Neural progenitor cell (in vitro differentiated cells): ENCODE measurements at regions not wholly inside any gene's neighbourhood (a gene's known extent, or its start where the extent isn't known, plus 50 kb on each side); places are given as distances from the start of the nearest gene placed in this dataset.

ENCODE experiments used
- DNase-seq: peaks from one replicate; pipeline ENCODE4 v3.0.0-alpha.2; 2016; ENCODE audit warnings: low spot score
- H2AFZ ChIP-seq: fragments of 200-600 bp; sonication (generic); replicated peaks from 2 replicates; pipeline ENCODE4 v1.6.1; 2016; ENCODE audit warnings: antibody characterized with exemption
- H3F3A ChIP-seq: fragments of 200-600 bp; sonication (generic); 2 replicates; pipeline ENCODE4 v1.6.1; 2016; ENCODE audit warnings: antibody characterized with exemption, low read depth
- H3K27ac ChIP-seq: fragments of 200-600 bp; sonication (generic); 2 replicates; pipeline ENCODE4 v1.5.1; 2016; ENCODE audit warnings: mild to moderate bottlenecking
- H3K27me3 ChIP-seq: fragments of 200-600 bp; sonication (generic); 2 replicates; pipeline ENCODE4 v1.6.1; 2016; ENCODE audit warnings: mild to moderate bottlenecking, moderate library complexity
- H3K36me3 ChIP-seq: fragments of 200-600 bp; sonication (generic); 2 replicates; pipeline ENCODE4 v1.5.1; 2016
- H3K4me1 ChIP-seq: fragments of 200-600 bp; sonication (generic); 2 replicates; pipeline ENCODE4 v1.6.1; 2016; ENCODE audit warnings: mixed run types
- H3K4me2 ChIP-seq: fragments of 200-600 bp; sonication (generic); 2 replicates; pipeline ENCODE4 v1.6.1; 2016
- H3K4me3 ChIP-seq: fragments of 200-600 bp; sonication (generic); 2 replicates; pipeline ENCODE4 v1.5.1; 2016
- H3K79me2 ChIP-seq: fragments of 200-600 bp; sonication (generic); 2 replicates; pipeline ENCODE4 v1.6.1; 2016; ENCODE audit warnings: low read depth
- H3K9ac ChIP-seq: fragments of 200-600 bp; sonication (generic); 2 replicates; pipeline ENCODE4 v1.6.1; 2016
- H3K9me3 ChIP-seq: fragments of 200-600 bp; sonication (generic); 2 replicates; pipeline ENCODE4 v1.5.1; 2016; ENCODE audit warnings: low read depth
- H4K20me1 ChIP-seq: fragments of 200-600 bp; sonication (generic); 2 replicates; pipeline ENCODE4 v1.6.1; 2016; ENCODE audit warnings: low read depth
- H3K27ac Mint-ChIP-seq: 3 replicates; pipeline ENCODE4 v1.8.0; 2021; ENCODE audit warnings: mixed read lengths
- H3K27me3 Mint-ChIP-seq: 2 replicates; pipeline ENCODE4 v1.8.0; 2022; ENCODE audit warnings: low read depth, mild to moderate bottlenecking, inconsistent platforms, moderate library complexity, mixed read lengths; ENCODE audit not compliant: insufficient read depth
- H3K36me3 Mint-ChIP-seq: 3 replicates; pipeline ENCODE4 v1.8.0; 2021; ENCODE audit warnings: mixed read lengths
- H3K4me1 Mint-ChIP-seq: 3 replicates; pipeline ENCODE4 v1.8.0; 2021; ENCODE audit warnings: mixed read lengths
- H3K4me3 Mint-ChIP-seq: 3 replicates; pipeline ENCODE4 v1.8.0; 2021; ENCODE audit warnings: mild to moderate bottlenecking, moderate library complexity, mixed read lengths
- H3K9me3 Mint-ChIP-seq: 3 replicates; pipeline ENCODE4 v1.8.0; 2020; ENCODE audit warnings: mixed read lengths
- EZH2 ChIP-seq: fragments of 200-600 bp; sonication (generic); IDR thresholded peaks from 2 replicates; pipeline ENCODE4 v1.6.1; 2017; ENCODE audit warnings: antibody characterized with exemption, mild to moderate bottlenecking, moderate library complexity
- EZH2phosphoT487 ChIP-seq: fragments of 200-600 bp; sonication (generic); IDR thresholded peaks from 2 replicates; pipeline ENCODE4 v1.6.1; 2017; ENCODE audit warnings: antibody characterized with exemption
- TF ChIP-seq, protein P1 (sequence below): fragments of 200-600 bp; sonication (generic); IDR thresholded peaks from 2 replicates; pipeline ENCODE4 v1.5.1; 2017; ENCODE audit warnings: antibody characterized with exemption, mild to moderate bottlenecking

- Histone ChIP-seq H3K79me2 (no peaks in the 10 kb centered on the region), H3K4me3 (no peak overlapping the region), H3K9ac (no peak overlapping the region), H3F3A (no peaks in the 10 kb centered on the region), H3K27me3 (no peaks in the 10 kb centered on the region), H3K36me3 (no peaks in the 10 kb centered on the region), H4K20me1 (no peaks in the 10 kb centered on the region), H3K4me1 (peaks cover 16% of the 10 kb centered on the region), H3K9me3 (no peaks in the 10 kb centered on the region), H2AFZ (no peak overlapping the region), H3K4me2 (no peak overlapping the region), H3K27ac (no peak overlapping the region)
- no peak for DNase-seq
- TF ChIP-seq EZH2phosphoT487 = no peak
- TF ChIP-seq, protein P1, sequence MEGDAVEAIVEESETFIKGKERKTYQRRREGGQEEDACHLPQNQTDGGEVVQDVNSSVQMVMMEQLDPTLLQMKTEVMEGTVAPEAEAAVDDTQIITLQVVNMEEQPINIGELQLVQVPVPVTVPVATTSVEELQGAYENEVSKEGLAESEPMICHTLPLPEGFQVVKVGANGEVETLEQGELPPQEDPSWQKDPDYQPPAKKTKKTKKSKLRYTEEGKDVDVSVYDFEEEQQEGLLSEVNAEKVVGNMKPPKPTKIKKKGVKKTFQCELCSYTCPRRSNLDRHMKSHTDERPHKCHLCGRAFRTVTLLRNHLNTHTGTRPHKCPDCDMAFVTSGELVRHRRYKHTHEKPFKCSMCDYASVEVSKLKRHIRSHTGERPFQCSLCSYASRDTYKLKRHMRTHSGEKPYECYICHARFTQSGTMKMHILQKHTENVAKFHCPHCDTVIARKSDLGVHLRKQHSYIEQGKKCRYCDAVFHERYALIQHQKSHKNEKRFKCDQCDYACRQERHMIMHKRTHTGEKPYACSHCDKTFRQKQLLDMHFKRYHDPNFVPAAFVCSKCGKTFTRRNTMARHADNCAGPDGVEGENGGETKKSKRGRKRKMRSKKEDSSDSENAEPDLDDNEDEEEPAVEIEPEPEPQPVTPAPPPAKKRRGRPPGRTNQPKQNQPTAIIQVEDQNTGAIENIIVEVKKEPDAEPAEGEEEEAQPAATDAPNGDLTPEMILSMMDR = no peak
- no peak for TF ChIP-seq EZH2
- Mint-ChIP-seq H3K27me3 (peaks cover 4% of the 10 kb centered on the region), H3K4me1 (peaks cover 24% of the 10 kb centered on the region), H3K4me3 (no peak overlapping the region), H3K27ac (no peak overlapping the region), H3K9me3 (peaks cover 3% of the 10 kb centered on the region), H3K36me3 (no peaks in the 10 kb centered on the region)
Observed at GRCh38 chr3:56851966-56852884, 50.5 kb upstream of the ARHGEF3 start.
